Endothelial cell (in vitro differentiated cells): ENCODE measurements at regions not wholly inside any gene's neighbourhood (a gene's known extent, or its start where the extent isn't known, plus 50 kb on each side); places are given as distances from the start of the nearest gene placed in this dataset.

Experiments used
- DNase-seq: peaks from one replicate; pipeline ENCODE4 v3.0.0; 2021; ENCODE audit warnings: low spot score
- H3K27ac Mint-ChIP-seq: one replicate; pipeline ENCODE4 v1.8.0; 2021; ENCODE audit warnings: mixed read lengths, inconsistent platforms; ENCODE audit not compliant: unreplicated experiment
- H3K27me3 Mint-ChIP-seq: one replicate; pipeline ENCODE4 v1.8.0; 2021; ENCODE audit warnings: mild to moderate bottlenecking, moderate library complexity, mixed read lengths, inconsistent platforms; ENCODE audit not compliant: unreplicated experiment
- H3K36me3 Mint-ChIP-seq: one replicate; pipeline ENCODE4 v1.8.0; 2021; ENCODE audit warnings: mild to moderate bottlenecking, low read depth, mixed read lengths, inconsistent platforms; ENCODE audit not compliant: unreplicated experiment
- H3K4me1 Mint-ChIP-seq: one replicate; pipeline ENCODE4 v1.8.0; 2021; ENCODE audit warnings: mild to moderate bottlenecking, mixed read lengths, inconsistent platforms; ENCODE audit not compliant: unreplicated experiment
- H3K4me3 Mint-ChIP-seq: one replicate; pipeline ENCODE4 v1.8.0; 2021; ENCODE audit warnings: mild to moderate bottlenecking, mixed read lengths, inconsistent platforms; ENCODE audit not compliant: unreplicated experiment
- H3K9me3 Mint-ChIP-seq: one replicate; pipeline ENCODE4 v1.8.0; 2021; ENCODE audit warnings: mixed read lengths, inconsistent platforms; ENCODE audit not compliant: unreplicated experiment
- TF ChIP-seq, protein P1 (sequence below): fragments of 200-600 bp; sonication (generic); IDR thresholded peaks from one replicate; pipeline ENCODE4 v1.5.0; 2021; ENCODE audit warnings: antibody characterized with exemption; ENCODE audit not compliant: unreplicated experiment

GRCh38 chr7:32262315-32262714 is 192.1 kb upstream of the PDE1C start:
- TF ChIP-seq, protein P1, sequence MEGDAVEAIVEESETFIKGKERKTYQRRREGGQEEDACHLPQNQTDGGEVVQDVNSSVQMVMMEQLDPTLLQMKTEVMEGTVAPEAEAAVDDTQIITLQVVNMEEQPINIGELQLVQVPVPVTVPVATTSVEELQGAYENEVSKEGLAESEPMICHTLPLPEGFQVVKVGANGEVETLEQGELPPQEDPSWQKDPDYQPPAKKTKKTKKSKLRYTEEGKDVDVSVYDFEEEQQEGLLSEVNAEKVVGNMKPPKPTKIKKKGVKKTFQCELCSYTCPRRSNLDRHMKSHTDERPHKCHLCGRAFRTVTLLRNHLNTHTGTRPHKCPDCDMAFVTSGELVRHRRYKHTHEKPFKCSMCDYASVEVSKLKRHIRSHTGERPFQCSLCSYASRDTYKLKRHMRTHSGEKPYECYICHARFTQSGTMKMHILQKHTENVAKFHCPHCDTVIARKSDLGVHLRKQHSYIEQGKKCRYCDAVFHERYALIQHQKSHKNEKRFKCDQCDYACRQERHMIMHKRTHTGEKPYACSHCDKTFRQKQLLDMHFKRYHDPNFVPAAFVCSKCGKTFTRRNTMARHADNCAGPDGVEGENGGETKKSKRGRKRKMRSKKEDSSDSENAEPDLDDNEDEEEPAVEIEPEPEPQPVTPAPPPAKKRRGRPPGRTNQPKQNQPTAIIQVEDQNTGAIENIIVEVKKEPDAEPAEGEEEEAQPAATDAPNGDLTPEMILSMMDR, result no peak
- Mint-ChIP-seq H3K4me1 (no peaks in the 10 kb centered on the region), H3K27me3 (no peaks in the 10 kb centered on the region), H3K36me3 (no peaks in the 10 kb centered on the region), H3K27ac (no peak overlapping the region), H3K9me3 (no peaks in the 10 kb centered on the region), H3K4me3 (no peak overlapping the region)
- no peak for DNase-seq

DNA sequence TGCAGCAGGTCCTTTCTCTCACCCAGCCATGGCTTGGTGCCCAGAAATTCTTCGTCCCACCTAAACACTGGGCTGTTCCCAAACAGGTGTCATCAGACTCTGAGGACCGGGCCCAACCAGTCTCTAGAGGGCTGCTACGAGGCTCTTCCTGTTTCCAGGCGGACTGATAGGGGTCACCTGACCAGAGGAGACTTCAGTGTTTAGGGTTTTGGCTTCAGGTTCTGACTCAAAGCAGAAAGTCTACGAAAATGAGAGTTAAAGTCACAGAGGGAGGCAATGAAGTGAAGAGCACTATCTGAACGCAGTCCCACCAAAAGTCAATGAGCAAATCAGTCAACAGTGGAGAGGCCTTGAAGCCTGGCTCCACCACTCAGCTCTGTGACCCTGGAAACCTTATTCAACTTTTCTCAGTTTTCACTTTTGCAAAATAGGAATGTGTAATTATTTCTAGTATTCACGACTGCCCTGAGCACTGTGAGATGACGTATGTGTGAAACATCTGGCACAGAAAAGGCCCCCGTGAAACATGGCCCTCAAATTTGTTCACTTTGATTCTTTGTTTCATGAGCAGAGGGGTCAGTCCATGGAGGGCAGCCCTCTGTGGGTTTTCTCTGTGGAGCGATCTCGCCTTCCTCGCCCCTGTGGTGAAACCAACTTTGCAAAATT is 189.9 kb upstream of the PDE1C start:
- no peaks in the 10 kb centered on the region for H3K4me1 Mint-ChIP-seq
- H3K36me3 Mint-ChIP-seq, result no peaks in the 10 kb centered on the region
- no peak for DNase-seq
- TF ChIP-seq, protein P1, result no peak
- no peak overlapping the region for H3K27ac Mint-ChIP-seq
- no peak overlapping the region for H3K4me3 Mint-ChIP-seq
- no peaks in the 10 kb centered on the region for H3K9me3 Mint-ChIP-seq
- peaks cover 4% of the 10 kb centered on the region for H3K27me3 Mint-ChIP-seq

DNA sequence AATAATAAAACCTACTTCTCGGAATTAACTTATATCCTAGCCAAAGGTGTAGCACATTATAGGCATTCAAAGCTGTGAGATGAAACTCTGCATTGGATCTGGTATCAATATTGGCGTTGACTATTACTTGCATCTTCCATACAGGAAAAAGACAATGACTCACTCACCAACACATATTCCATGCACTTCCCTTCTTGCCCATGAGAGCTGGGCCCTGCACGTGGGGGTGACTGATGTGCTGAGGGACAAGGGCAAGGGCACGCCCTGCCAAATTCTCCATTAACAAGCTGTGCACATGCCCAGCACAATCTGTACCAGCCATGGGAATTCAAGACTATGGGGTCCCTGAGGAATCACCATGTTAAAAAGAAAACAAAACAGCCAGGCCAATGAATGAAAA is 188.1 kb upstream of the PDE1C start:
- DNase-seq, result no peak
- no peaks in the 10 kb centered on the region for H3K36me3 Mint-ChIP-seq
- no peak overlapping the region for H3K4me3 Mint-ChIP-seq
- H3K4me1 Mint-ChIP-seq, result no peaks in the 10 kb centered on the region
- no peak overlapping the region for H3K27ac Mint-ChIP-seq
- no peaks in the 10 kb centered on the region for H3K9me3 Mint-ChIP-seq
- TF ChIP-seq, protein P1, result no peak
- peaks cover 4% of the 10 kb centered on the region for H3K27me3 Mint-ChIP-seq

GRCh38 chr7:32257621-32258020 is 187.4 kb upstream of the PDE1C start:
- peaks cover 4% of the 10 kb centered on the region for H3K27me3 Mint-ChIP-seq
- TF ChIP-seq, protein P1, result no peak
- no peaks in the 10 kb centered on the region for H3K4me1 Mint-ChIP-seq
- no peak overlapping the region for H3K27ac Mint-ChIP-seq
- H3K9me3 Mint-ChIP-seq, result no peaks in the 10 kb centered on the region
- no peaks in the 10 kb centered on the region for H3K36me3 Mint-ChIP-seq
- H3K4me3 Mint-ChIP-seq, result no peak overlapping the region
- no peak for DNase-seq

- Mint-ChIP-seq H3K4me1 (no peaks in the 10 kb centered on the region), H3K9me3 (no peaks in the 10 kb centered on the region), H3K27ac (no peak overlapping the region), H3K4me3 (no peak overlapping the region), H3K36me3 (no peaks in the 10 kb centered on the region), H3K27me3 (peaks cover 4% of the 10 kb centered on the region)
- DNase-seq, result no peak
- TF ChIP-seq, protein P1, result no peak
Measured at GRCh38 chr7:32256811-32257210, 186.6 kb upstream of the PDE1C start.
